ENCODE measurements at regions not wholly inside any gene's neighbourhood (a gene's known extent, or its start where the extent isn't known, plus 50 kb on each side); places are given as distances from the start of the nearest gene placed in this dataset.
"Not testable (repeated sequence)": the region's sequence is repeated elsewhere in the genome, so short reads cannot be mapped to it uniquely, and the experiment has no call there.

DNA sequence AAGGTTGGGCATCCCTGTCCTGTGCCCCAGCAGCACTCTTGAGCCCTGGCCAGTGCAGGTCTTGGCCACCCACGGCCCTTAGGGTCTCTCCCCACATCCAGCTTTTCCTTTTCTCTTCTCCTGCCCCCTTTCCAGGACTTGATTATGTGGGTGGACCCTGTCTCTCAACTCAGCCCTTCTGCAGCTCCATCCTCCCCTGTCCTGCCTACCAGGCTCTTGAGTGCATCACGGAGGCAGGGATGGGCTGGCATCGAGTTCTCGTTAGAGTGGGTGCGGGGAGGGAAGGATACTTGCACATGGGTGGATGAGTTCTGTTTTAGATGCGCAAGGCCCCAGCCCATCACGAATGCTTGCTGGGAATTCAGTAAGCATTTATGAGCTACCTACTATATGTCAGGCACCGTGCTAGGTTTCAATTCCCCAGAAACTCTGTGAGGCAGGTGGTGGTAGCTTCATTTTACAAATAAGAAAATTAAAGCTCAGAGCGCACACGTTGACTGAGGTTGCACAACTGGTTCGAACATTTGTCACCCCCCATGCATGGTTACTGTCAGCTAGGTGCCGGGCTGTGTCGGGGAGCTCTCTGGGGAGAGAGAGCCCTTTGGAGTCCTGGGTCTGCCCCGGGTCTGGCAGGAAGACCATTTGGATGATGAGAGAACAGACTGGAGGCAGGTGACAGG, 144.6 kb upstream of the PITX1 start:
- no peak for DNase-seq (ENCODE audit: low read depth)

DNA sequence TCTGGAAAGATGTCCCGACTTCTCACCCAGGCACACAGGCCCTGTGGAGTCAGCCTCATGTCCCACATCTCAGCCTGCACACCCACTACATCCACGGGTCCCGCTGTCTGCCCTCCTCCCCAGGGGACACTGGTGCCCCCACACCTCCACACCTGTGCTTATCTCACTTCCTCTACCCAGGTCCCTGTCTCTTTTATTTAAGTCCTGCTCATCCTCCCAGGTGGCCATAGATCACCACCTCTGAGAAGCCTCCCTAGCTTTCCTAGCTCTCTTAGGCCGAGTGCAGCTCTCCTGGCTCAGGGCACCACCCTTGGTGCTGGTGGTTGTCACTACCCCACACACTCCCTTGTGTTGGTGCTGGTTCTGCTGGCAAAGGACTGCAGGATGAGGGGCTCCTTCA, 143.6 kb upstream of the PITX1 start:
- DNase-seq (ENCODE audit: low read depth) = no peak

DNA sequence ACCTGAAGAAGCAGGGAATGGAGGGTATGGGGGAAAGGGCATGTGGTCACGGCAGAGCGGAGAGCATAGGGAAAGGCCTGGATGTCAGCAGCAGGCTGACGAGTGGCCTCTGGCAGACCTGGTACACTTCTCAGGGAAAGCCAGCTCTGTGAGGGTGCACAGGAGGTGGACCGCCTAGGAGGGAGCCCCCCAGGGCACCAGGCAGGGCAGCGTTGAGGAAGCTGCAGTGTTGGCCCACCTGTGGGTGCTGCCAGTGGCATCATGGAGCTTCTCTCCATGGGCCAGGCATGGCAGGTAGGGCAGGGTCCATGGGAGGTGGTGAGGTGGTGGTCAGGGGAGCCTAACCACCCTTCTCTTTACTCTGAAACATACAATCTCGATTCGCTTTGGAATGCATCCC, 143.0 kb upstream of the PITX1 start:
- DNase-seq (ENCODE audit: low read depth) = no peak

DNA sequence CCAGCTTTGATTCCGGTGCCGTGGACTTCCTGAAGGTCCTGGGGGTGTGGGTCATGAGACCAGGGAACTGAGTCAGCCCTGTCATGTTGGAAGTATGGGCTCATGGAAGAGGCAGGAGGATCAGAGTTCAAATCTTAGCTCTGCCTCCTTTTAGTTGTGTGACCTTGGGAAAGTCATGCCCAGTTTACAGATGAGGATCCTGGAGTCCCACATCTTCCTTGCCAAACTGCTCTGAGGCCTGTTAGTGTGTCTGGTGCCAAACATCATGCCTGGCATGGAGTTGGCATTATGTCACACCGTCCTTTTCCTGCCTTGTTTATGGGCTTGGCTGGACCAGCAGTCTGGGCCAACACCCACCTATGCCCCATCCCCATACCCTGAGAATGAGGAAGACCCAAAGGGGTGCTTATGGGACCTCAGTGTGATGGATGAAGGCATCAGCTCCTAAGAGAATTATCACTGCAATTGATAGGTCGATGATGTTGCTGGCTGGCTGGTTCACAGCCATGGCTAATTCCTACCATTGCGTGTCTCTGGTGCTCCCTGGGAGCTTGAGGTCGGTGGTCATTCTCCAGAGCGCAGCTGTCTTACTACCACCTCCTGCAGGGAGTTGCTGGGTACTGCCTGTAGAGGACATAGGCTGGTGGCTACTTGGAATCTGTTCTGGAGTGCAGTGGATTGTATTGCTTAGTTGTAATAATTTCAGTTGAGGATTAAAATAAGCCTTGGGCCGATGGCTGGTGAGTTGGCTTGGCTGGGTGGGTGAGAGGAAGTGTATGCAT, 140.5 kb upstream of the PITX1 start:
- no peak for DNase-seq (ENCODE audit: low read depth)

DNA sequence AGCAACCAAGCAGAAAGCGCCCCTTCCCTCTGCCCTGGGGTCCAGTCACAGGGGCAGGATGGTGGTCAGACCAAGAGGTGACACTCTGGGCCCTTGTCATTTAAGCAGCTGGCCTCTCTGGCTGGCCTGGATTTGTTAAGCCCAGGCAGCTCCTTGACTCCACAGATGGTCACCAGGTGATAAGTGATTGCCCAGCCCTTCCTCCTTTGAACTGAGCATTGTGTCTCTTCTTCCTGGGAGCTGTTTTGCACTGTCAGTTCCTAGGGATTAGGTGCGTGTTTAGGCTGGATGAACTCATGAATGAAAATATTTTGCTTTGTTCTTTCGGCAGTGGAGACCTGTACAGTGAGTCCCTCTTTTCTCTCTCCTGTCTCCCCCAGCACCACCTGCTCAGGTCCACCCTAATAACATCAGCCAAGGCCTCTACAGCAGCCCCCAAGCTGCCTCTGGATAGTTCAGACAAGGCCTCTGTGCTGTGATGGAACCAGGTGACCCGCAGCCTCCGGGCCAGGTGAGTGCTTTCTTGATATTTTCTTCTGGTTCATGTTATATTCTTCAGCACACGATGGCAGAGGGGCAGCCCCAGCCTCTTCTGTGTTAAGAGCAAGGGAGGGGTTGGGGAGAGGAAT, 139.7 kb upstream of the PITX1 start:
- no peak for DNase-seq (ENCODE audit: low read depth)

DNA sequence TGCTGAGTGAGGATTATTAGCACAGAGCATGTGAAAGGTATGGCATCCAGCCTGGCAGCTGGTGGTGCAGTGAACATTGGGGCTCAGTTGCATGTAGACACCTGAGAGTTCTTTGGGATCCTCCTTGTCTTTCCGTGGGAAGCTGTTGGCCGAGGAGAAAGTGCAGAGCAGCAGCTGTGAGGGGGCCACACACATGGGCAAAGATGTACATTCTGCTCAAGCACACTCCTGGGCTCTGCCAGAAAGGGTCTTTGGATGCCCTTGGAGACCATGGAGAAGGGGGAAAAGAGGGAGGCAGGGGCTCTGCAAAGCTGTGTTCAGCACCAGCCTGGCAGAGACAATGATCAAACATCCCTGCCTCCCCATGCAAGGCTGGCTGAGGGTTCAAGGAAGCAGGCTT, 138.7 kb upstream of the PITX1 start:
- no peak for DNase-seq (ENCODE audit: low read depth)

DNA sequence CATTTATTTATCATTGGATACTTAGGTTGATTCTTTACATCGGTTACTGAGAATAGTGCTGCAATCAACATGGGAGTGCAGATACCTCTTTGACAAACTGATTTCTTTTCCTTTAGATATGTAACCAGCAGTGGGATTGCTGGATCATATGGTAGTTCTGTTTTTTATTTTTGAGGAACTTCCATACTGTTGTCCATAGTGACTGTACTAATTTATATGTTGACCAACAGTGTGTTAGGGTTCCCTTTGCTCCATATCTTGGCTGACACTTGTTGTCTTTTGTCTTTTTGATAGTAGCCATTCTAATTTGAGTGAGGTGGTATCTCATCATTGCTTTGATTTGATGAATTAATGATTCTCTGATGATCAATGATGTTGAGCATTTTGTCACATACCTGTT, 137.3 kb upstream of the PITX1 start:
- DNase-seq (ENCODE audit: low read depth) = no peak

DNA sequence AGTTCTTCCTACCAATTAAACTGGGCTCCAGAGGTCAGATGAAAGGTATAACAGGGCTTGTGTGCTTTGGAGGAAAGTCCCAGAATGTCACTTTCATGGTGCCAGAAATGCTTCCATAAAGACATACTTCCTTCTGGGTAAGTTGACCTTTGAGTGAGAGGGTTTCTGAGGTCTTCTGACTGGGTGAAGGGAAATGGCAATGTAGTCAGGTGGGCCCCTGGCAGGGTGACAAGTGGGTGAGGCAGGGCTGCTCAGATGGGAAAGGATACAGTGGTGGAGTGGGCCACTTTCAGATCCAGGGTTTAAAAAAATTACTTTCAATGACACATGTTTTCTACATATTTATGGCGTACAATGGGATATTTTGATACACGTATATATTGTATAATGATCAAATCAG, 136.5 kb upstream of the PITX1 start:
- no peak for DNase-seq (ENCODE audit: low read depth)

DNA sequence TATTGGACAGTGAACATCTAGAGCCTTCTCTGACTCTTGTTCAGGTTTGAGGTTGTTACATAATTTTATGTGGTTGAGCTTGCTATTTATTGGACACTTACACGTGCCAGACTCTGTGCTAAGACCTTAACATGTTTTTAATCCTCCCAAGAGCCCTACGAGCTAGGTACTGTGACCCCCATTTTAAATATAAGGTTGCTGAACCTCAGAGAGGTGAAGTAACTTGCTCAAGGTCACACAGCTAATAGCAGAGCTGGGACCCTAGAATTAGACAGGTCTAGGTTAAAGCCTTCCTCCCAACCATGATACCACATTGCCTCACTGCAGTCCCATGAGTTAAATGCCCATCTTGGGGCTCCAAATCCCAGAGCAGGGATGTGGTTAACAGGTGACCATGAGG, 135.7 kb upstream of the PITX1 start:
- DNase-seq (ENCODE audit: low read depth) = no peak

DNA sequence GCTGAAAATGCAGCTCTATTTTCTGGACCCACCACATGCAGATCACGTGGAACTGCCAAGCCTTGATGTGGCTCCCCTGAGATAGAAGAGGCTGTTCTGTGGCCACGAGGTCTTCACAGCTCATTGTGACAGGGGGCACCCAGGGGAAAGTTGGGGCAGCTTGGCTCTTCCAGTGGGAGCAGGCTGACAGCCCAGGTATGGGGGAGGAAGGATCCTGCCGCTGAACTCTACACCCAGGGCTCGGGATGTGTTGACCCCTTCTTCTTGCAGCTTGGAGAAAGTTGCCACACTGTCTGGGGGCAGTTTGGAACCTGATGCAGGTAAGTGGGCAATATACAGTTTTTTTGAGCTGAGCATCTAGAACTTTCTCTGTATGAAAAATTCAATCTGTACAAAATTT, 133.6 kb upstream of the PITX1 start:
- DNase-seq (ENCODE audit: low read depth) = no peak

DNA sequence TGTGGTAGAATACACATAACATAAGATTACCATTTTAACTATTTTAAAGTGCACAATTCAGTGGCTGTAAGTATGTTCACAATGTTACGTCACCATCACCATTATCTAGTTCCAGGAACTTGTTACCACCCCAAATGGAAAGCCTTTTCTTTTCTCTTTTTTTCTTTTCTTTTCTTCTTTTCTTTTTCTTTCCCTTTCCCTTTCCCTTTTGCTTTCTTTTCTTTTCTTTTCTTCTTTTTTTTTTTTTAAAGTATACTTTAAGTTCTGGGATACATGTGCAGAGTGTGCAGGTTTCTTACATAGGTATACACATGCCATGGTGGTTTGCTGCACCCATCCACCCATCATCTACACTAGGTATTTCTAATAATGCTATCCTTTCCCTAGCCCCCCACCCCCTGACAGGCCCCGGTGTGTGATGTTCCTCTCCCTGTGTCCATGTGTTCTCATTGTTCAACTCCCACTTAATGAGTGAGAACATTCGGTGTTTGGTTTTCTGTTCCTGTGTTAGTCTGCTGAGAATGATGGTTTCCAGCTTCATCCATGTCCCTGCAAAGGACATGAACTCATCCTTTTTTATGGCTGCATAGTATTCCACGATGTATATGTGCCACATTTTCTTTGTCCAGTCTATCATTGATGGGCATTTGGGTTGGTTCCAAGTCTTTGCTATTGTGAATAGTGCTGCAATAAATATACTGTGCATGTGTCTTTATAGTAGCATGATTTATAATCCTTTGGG, 131.0 kb upstream of the PITX1 start:
- DNase-seq (ENCODE audit: low read depth) = not testable (repeated sequence)

DNA sequence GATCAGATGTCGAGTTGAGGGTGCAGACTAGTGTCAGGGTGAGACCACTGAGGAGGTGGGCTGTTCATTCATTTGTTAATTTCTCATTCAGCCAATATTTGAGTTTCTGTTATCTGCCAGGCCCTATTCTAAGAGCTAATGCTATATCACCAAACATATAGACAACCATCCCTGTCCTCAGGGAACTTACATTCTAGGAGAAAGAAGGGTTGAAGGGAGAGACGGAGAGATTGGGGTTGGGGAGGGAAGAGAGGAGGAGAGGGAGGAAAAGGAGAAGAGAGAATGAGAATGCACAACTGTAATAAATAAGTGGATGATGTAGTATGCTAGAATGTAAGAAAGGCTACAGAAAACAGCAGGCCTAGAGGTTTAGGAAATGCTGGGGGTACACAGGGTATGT, 129.9 kb upstream of the PITX1 start:
- no peak for DNase-seq (ENCODE audit: low read depth)

DNA sequence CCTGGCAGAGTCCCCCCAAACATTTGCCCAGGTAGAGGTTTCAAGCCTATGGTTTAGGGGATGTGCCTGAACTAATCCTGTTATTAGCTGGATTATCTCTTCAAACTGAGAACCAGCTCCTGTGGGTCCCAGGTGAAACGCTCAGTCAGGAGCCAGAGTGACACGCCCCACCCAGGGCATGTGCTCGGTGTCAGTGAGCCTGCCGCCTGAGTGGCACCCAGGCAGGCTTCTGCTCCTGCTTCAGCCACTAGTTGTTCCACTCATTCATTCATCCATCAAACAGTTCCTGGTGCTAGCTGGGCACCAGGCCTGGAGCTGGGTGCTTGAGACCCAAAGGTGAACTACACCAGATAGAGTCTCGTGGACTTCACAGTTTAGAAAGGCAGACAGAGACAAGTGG, 129.4 kb upstream of the PITX1 start:
- no peak for DNase-seq (ENCODE audit: low read depth)

DNA sequence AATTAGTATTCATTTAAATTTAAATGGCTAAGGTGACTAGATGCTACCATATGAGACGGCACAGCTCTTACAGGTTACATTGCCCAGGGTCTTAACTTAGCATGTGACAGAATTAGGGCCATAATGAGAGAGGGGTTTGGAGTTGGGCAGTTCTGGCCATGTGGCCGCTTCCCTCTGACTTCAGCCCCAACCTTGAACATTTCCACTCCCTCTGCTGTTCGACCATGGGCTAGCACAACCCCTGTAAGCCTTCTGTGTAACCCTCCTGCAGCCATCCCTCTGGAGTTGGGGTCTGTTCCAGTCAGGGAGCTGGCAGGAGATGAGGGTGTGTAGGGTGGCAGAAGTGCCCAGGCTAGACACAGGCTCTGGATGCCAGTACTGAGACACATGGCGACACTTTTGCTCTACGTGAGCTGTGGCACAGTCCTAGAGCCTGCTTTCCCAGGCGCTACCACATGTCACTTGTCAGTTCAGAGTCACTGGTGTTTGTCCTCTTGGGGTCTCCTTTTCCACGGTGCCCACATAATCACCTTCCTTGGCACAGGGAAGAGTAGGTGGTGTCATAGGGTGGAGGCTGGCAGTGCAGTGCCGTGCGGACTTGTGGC, 128.7 kb upstream of the PITX1 start:
- no peak for DNase-seq (ENCODE audit: low read depth)

DNA sequence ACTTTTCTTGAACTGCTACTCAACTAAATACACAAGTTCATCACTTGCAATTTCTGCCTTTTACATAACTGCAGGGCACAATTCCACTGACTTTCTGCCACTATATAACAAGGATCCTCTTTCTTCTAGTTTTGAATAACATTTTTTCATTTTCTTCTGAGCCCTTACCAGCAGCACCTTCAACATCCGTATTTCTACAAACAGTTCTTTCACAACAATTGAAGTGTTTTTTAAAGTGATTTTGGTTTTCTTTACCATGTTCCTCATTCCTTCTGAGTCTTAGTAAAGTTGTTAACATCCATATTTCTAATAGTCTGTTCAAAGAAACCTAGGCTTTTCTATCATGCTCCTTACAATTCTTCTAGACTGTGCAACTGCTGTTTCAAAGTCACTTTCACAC, 127.2 kb upstream of the PITX1 start:
- no peak for DNase-seq (ENCODE audit: low read depth)

DNA sequence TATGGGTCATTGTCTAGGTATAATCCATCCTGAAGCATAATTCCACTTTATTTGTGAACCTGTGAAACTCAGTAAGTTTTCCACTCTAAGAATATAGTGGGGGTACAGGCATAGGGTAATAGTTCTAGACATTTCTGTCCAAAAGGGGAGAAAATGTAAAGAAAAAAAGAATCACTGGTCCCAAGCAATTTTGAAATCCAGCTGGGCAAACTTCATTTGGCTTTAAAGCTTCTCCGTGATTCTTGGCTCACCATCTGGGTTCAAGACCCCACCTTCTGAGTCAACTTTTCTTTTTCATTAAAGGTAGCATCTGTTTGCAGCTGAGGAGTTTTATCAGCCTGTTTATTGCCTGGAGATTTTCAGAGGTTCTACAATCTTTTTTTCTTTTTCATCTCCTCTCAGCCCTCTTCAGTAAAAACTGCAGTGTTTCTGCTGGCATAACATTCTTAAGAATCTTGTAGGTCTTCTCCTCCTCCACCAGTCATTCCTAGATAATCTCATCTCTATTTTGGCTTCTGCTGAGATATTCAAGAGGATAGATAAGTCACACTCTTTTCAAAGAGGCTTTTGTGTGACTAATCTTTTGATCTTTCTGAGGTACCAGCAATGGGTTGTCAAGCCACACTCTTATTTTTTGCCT, 126.1 kb upstream of the PITX1 start:
- no peak for DNase-seq (ENCODE audit: low read depth)

DNA sequence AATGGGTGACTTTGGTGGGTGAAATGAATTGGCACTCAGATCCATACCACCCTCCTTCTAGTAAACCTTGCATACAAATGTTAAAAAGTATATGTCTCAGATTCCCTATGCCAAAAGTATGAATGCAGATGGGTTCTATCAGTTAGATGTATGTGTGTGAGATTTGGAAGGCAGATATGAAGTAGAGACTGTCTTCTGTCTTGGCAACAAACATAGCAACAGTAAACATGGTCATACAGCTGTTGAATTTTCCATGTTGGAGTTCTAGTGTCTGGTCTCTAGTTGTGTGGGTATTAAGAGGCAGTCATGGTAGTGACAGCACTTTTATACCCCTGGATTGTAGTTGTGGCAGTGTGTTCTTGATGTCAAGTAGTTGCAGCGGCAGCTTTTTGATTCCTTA, 125.6 kb upstream of the PITX1 start:
- no peak for DNase-seq (ENCODE audit: low read depth)

DNA sequence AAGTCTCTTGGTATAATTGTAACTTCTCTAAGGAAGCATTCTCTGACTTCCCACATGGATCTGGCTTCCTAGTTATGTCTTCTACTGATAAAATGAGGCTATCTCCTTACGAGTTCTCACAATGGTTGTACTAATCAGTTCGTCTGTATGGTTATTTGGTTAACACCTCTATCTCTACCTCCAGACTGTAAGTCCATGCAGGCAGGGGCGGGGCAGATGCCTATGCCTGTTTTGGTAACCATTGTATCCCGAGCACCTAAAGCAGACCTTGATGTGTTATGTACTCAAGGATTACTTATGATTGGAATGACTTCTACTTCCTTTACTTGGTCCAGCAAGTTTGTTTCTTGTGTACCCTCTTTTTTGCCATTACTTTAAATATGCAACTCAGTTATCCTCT, 125.0 kb upstream of the PITX1 start:
- no peak for DNase-seq (ENCODE audit: low read depth)

DNA sequence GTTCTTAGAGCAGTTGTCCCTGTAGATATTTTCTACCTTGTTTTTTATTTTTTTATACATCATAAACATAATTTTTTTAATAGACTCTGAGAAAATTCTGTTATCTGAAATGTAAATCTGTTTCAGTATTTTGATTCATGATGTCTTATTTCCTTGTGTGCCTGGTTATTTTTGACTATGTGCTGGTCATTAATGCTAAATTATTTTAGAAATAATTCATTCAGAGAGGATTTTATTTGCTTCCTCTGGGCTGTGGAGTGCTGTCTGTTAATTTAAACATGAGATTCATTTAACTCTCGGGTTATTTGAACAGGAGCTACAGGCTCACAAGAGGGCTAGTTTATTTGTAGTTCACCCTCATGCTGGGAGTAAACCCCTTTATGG, 124.3 kb upstream of the PITX1 start:
- no peak for DNase-seq (ENCODE audit: low read depth)

DNA sequence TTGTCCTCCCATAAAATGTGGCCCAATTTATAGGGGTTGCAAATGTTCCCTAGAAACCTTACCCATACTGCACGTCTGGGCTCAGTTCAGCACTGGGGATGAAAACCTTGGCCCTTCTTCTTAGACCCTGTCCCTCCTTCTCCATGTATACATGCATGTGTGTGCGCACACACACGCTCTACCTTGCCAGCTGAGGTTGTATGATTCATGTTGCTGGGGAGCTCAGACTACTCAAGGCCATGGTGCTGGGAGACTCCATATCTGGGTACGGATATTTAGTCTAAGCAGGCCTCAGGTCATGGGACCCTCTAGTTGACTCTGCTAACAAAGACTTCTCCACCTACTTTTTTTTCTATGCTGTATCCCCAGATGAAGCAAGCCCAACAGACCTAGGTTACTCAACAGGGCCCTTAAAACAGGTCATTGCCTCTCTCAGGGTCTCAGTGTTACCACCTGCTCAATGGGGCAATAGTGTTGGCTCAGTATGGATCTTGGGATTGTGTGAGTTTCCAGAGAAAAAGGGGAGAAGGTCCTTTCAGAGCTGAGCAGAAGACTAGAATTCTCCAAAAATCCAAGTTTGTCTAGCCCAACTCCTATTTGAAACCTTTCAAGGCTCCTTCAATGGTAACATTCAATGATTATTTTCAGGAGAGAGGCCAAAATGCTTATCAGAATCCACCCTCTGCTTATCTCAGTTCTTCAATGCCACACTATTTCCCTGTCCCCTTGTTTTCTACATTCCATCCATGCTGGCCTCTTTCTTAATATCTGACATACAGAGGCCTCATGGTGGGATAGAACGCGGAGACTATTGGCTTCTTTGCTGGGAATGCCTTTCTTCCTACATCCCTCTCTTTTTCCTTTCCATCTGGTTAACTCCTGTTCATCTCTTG, 123.6 kb upstream of the PITX1 start:
- no peak for DNase-seq (ENCODE audit: low read depth)
